ENCODE measurements at regions not wholly inside any gene's neighbourhood (a gene's known extent, or its start where the extent isn't known, plus 50 kb on each side); places are given as distances from the start of the nearest gene placed in this dataset.

DNA sequence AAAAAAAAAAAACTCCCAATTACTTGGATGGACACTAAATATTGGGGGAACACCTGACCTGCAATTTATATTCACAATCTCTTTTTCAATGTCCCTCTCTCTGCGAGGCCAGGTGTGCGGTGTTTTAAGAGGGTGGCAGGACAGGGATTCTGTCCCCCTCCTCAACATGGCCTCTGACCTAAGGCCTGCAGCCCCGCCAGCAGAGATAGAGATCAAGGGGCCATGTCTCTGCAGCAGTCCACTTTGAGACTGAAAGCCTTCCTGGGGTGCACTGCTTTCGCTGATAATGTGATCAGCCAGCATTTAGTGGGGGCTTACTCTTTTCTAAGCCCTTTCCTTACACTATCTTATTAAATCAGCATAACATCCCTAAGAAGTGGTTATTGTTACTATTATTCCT, 419.9 kb downstream of the OCA2 start:
- 37% methylated on average over 4 of the region's 4 CpGs for WGBS (ENCODE audit: low lambda C conversion rate)
- H3K4me2 ChIP-seq = no peak overlapping the region

More for the DNA sequence above, 419.9 kb downstream of the OCA2 start:
- Histone ChIP-seq H3K36me3 (replicated peaks in 1 of 2; ENCODE audit: control insufficient read depth in 1 of 2, insufficient read depth in 2 of 2, low read length in 1 of 2) (no peaks in the 10 kb centered on the region), H3K27ac (ENCODE audit: low read depth in 2 of 2, low read length in 1 of 2) (no peak overlapping the region), H3K9me2 (no peaks in the 10 kb centered on the region), H3K27me3 (ENCODE audit: insufficient read depth) (no peaks in the 10 kb centered on the region), H3K4me3 (ENCODE audit: low read depth in 2 of 2, low read length in 1 of 2) (no peak overlapping the region), H2AFZ (ENCODE audit: low read depth) (no peak overlapping the region), H3K4me1 (ENCODE audit: control insufficient read depth in 1 of 2, insufficient read depth in 2 of 2, low read depth in 1 of 2, low read length in 1 of 2) (peaks cover 0 to 12% of the 10 kb centered on the region in 2 experiments; a peak in 2 of 4 replicates), H4K20me1 (ENCODE audit: insufficient read depth) (no peaks in the 10 kb centered on the region), H3K9ac (no peak overlapping the region), H3K79me2 (ENCODE audit: insufficient read depth) (no peaks in the 10 kb centered on the region), H3K9me3 (no peaks in the 10 kb centered on the region), H3F3A (replicated peaks; ENCODE audit: insufficient read depth) (no peaks in the 10 kb centered on the region)
- ChIA-PET POLR2A (no interaction called here), CTCF (no interaction called here)
- no peak for DNase-seq
- TF ChIP-seq, protein P1, sequence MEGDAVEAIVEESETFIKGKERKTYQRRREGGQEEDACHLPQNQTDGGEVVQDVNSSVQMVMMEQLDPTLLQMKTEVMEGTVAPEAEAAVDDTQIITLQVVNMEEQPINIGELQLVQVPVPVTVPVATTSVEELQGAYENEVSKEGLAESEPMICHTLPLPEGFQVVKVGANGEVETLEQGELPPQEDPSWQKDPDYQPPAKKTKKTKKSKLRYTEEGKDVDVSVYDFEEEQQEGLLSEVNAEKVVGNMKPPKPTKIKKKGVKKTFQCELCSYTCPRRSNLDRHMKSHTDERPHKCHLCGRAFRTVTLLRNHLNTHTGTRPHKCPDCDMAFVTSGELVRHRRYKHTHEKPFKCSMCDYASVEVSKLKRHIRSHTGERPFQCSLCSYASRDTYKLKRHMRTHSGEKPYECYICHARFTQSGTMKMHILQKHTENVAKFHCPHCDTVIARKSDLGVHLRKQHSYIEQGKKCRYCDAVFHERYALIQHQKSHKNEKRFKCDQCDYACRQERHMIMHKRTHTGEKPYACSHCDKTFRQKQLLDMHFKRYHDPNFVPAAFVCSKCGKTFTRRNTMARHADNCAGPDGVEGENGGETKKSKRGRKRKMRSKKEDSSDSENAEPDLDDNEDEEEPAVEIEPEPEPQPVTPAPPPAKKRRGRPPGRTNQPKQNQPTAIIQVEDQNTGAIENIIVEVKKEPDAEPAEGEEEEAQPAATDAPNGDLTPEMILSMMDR (IDR thresholded peaks at IDR 0.05) = no peak
- TF ChIP-seq POLR2AphosphoS5 (IDR thresholded peaks at IDR 0.05; ENCODE audit: low read depth, low read length) (no peak), ELF1 (IDR thresholded peaks at IDR 0.05) (no peak), SIN3A (IDR thresholded peaks at IDR 0.05; ENCODE audit: borderline replicate concordance, low read depth, low read length) (no peak), JUND (IDR thresholded peaks at IDR 0.05) (no peak), RAD21 (IDR thresholded peaks at IDR 0.05; ENCODE audit: low read length) (no peak)
- TF ChIP-seq, protein P2, sequence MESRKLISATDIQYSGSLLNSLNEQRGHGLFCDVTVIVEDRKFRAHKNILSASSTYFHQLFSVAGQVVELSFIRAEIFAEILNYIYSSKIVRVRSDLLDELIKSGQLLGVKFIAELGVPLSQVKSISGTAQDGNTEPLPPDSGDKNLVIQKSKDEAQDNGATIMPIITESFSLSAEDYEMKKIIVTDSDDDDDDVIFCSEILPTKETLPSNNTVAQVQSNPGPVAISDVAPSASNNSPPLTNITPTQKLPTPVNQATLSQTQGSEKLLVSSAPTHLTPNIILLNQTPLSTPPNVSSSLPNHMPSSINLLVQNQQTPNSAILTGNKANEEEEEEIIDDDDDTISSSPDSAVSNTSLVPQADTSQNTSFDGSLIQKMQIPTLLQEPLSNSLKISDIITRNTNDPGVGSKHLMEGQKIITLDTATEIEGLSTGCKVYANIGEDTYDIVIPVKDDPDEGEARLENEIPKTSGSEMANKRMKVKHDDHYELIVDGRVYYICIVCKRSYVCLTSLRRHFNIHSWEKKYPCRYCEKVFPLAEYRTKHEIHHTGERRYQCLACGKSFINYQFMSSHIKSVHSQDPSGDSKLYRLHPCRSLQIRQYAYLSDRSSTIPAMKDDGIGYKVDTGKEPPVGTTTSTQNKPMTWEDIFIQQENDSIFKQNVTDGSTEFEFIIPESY (IDR thresholded peaks at IDR 0.05; ENCODE audit: borderline replicate concordance, low read depth) = no peak
- TF ChIP-seq, protein P3, sequence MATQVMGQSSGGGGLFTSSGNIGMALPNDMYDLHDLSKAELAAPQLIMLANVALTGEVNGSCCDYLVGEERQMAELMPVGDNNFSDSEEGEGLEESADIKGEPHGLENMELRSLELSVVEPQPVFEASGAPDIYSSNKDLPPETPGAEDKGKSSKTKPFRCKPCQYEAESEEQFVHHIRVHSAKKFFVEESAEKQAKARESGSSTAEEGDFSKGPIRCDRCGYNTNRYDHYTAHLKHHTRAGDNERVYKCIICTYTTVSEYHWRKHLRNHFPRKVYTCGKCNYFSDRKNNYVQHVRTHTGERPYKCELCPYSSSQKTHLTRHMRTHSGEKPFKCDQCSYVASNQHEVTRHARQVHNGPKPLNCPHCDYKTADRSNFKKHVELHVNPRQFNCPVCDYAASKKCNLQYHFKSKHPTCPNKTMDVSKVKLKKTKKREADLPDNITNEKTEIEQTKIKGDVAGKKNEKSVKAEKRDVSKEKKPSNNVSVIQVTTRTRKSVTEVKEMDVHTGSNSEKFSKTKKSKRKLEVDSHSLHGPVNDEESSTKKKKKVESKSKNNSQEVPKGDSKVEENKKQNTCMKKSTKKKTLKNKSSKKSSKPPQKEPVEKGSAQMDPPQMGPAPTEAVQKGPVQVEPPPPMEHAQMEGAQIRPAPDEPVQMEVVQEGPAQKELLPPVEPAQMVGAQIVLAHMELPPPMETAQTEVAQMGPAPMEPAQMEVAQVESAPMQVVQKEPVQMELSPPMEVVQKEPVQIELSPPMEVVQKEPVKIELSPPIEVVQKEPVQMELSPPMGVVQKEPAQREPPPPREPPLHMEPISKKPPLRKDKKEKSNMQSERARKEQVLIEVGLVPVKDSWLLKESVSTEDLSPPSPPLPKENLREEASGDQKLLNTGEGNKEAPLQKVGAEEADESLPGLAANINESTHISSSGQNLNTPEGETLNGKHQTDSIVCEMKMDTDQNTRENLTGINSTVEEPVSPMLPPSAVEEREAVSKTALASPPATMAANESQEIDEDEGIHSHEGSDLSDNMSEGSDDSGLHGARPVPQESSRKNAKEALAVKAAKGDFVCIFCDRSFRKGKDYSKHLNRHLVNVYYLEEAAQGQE (IDR thresholded peaks at IDR 0.05; ENCODE audit: low read depth, low read length) = no peak
- TF ChIP-seq, protein P4, sequence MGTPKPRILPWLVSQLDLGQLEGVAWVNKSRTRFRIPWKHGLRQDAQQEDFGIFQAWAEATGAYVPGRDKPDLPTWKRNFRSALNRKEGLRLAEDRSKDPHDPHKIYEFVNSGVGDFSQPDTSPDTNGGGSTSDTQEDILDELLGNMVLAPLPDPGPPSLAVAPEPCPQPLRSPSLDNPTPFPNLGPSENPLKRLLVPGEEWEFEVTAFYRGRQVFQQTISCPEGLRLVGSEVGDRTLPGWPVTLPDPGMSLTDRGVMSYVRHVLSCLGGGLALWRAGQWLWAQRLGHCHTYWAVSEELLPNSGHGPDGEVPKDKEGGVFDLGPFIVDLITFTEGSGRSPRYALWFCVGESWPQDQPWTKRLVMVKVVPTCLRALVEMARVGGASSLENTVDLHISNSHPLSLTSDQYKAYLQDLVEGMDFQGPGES (IDR thresholded peaks at IDR 0.05; ENCODE audit: low read depth, low read length) = no peak
